HG02610 (cell line): ENCODE measurements at regions not wholly inside any gene's neighbourhood (a gene's known extent, or its start where the extent isn't known, plus 50 kb on each side); places are given as distances from the start of the nearest gene placed in this dataset.

ENCODE experiments used
- ATAC-seq: cut with Tn5 transposase; IDR thresholded peaks from one replicate; pipeline ENCODE4 v1.9.1; 2021; ENCODE audit warnings: mild to moderate bottlenecking, moderate library complexity; ENCODE audit not compliant: unreplicated experiment

GRCh38 chr18:79625924-79626561, 53.6 kb upstream of the CTDP1 start:
- no peak for ATAC-seq

DNA sequence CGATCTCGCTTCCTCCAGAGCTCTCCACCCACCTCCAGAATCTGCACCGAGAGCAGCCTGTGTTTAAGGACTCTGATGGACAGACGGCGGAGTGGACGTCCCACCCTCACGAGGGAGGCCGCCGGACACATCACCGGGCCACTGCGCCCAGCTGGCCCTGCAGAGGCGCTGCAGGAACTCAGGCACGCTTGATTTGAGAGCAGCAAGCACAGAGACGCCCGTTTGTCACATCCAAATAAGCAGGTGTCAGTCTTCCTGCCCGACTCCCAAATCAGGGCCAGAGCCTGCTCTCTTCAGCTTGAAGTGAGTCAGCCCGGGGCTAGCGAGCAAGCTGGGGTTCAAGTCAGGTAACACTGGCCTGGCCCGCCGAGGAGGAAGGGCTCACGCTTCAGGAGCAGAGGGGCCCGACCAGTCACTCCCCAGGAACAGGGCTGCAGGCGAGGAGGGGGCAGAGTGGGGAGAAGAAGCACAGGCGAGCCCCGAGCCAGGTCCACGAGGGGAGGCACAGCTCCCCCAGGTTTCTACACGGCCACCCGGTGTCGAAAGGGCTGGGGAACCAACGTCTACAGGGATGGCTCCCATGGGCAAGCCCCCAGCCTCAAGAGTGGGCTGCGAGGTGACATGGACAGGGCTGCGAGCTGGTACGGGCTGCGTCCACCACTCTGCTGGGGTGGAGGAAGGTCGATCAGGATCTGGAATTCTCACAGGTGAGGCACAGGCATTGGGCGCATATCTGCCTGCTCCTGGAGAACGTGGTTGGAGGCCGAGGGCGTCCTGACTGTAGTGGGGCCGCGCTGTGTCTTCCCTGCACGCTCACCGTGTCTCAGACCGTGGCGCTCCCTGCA, 52.5 kb upstream of the CTDP1 start:
- no peak for ATAC-seq

- no peak for ATAC-seq
Measured at GRCh38 chr18:79627750-79628294, 51.8 kb upstream of the CTDP1 start.

GRCh38 chr18:79628416-79629248, 51.0 kb upstream of the CTDP1 start:
- no peak for ATAC-seq

DNA sequence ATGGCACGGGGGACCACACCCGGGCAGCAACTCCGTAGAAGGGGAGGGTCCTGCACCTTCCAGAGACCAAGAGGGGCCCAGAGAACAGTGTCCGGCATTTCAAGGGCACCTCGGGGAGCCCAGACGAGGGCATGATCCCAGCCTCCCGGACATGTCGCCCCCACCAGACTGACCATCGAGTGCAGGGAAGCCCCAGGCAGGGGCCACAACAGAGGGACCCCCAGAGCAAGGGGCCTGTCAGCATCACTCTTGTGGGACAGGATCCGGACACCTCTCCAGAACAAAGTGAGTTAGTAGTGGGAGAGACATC, 50.4 kb upstream of the CTDP1 start:
- ATAC-seq, result no peak

GRCh38 chr18:79629606-79630005, 50.0 kb upstream of the CTDP1 start:
- no peak for ATAC-seq
